ENCODE measurements at regions not wholly inside any gene's neighbourhood (a gene's known extent, or its start where the extent isn't known, plus 50 kb on each side); places are given as distances from the start of the nearest gene placed in this dataset.

GRCh38 chr1:114289306-114289705, 135.6 kb upstream of the SYT6 start:
- intact Hi-C loops (cut with micrococcal nuclease) = loop anchor here (10.0 kb wide), 1 partner anchor 455 kb away; no protein-coding TSS in a partner anchor
- BruUV-seq (replicated peaks) = no TSS peak
- Mint-ChIP-seq H3K9me3 (ENCODE audit: unreplicated experiment) (no peaks in the 10 kb centered on the region), H3K4me3 (ENCODE audit: unreplicated experiment) (no peak overlapping the region), H3K4me1 (ENCODE audit: insufficient read depth, unreplicated experiment) (no peaks in the 10 kb centered on the region), H3K27me3 (ENCODE audit: insufficient read depth, unreplicated experiment) (no peaks in the 10 kb centered on the region), H3K36me3 (ENCODE audit: insufficient read depth, unreplicated experiment) (no peaks in the 10 kb centered on the region), H3K27ac (ENCODE audit: low read depth, unreplicated experiment) (no peak overlapping the region)
- no peak for DNase-seq (ENCODE audit: unreplicated experiment)
- no peak for TF ChIP-seq CTCF (IDR thresholded peaks at IDR 0.05; ENCODE audit: unreplicated experiment)
- ChIA-PET POLR2A (no interaction called here), CTCF (interaction anchor here (0.6 kb wide), 3 partner anchors 58 to 259 kb away, joined by 3 read pairs; partner anchors contain the start of gene SYT6)

- DNase-seq (ENCODE audit: unreplicated experiment) = no peak
- intact Hi-C loops (cut with micrococcal nuclease) = loop anchor here (10.0 kb wide), 1 partner anchor 452 kb away; no protein-coding TSS in a partner anchor
- CTCF ChIA-PET = interaction anchor here (0.6 to 6.9 kb wide), 5 partner anchors 16 to 338 kb away, joined by 3 to 103 read pairs (median 8); partner anchors contain the start of gene OLFML3
- POLR2A ChIA-PET = no interaction called here
- Mint-ChIP-seq H3K36me3 (ENCODE audit: insufficient read depth, unreplicated experiment) (no peaks in the 10 kb centered on the region), H3K27me3 (ENCODE audit: insufficient read depth, unreplicated experiment) (no peaks in the 10 kb centered on the region), H3K27ac (ENCODE audit: low read depth, unreplicated experiment) (no peak overlapping the region), H3K4me1 (ENCODE audit: insufficient read depth, unreplicated experiment) (no peaks in the 10 kb centered on the region), H3K4me3 (ENCODE audit: unreplicated experiment) (no peak overlapping the region), H3K9me3 (ENCODE audit: unreplicated experiment) (no peaks in the 10 kb centered on the region)
- no peak for TF ChIP-seq CTCF (IDR thresholded peaks at IDR 0.05; ENCODE audit: unreplicated experiment)
- BruUV-seq (replicated peaks) = no TSS peak
Observed at GRCh38 chr1:114286960-114287359, 133.3 kb upstream of the SYT6 start.

- ChIA-PET POLR2A (no interaction called here), CTCF (interaction anchor here (0.6 to 6.9 kb wide), 5 partner anchors 15 to 309 kb away, joined by 3 to 176 read pairs (median 11); partner anchors contain the start of gene OLFML3)
- no peak for TF ChIP-seq CTCF (IDR thresholded peaks at IDR 0.05; ENCODE audit: unreplicated experiment)
- no peak for DNase-seq (ENCODE audit: unreplicated experiment)
- Mint-ChIP-seq H3K36me3 (ENCODE audit: insufficient read depth, unreplicated experiment) (no peaks in the 10 kb centered on the region), H3K4me1 (ENCODE audit: insufficient read depth, unreplicated experiment) (no peaks in the 10 kb centered on the region), H3K27me3 (ENCODE audit: insufficient read depth, unreplicated experiment) (no peaks in the 10 kb centered on the region), H3K27ac (ENCODE audit: low read depth, unreplicated experiment) (no peak overlapping the region), H3K4me3 (ENCODE audit: unreplicated experiment) (no peak overlapping the region), H3K9me3 (ENCODE audit: unreplicated experiment) (no peaks in the 10 kb centered on the region)
- no TSS peak for BruUV-seq (replicated peaks)
- intact Hi-C loops (cut with micrococcal nuclease) = loop anchor here (10.0 kb wide), 1 partner anchor 451 kb away; no protein-coding TSS in a partner anchor
Observed at GRCh38 chr1:114286179-114286578, 132.5 kb upstream of the SYT6 start.

- peak; percentile 74 for TF ChIP-seq CTCF (IDR thresholded peaks at IDR 0.05; ENCODE audit: unreplicated experiment)
- H3K27me3 Mint-ChIP-seq (ENCODE audit: insufficient read depth, unreplicated experiment) = peaks cover 19% of the 10 kb centered on the region
- ChIA-PET CTCF (interaction anchor here (0.5 to 6.9 kb wide), 63 partner anchors 9 to 1210 kb away, joined by 3 to 176 read pairs (median 4); partner anchors contain the start of genes HIPK1, LRIG2 and OLFML3), POLR2A (interaction anchor here (1.4 to 2.2 kb wide), 3 partner anchors 11 to 306 kb away, joined by 3 to 9 read pairs (median 9); partner anchors contain the start of gene OLFML3)
- intact Hi-C loops (cut with micrococcal nuclease) = loop anchor here (1.0 to 10.0 kb wide), 3 partner anchors 190 to 448 kb away; no protein-coding TSS in a partner anchor
- H3K36me3 Mint-ChIP-seq (ENCODE audit: insufficient read depth, unreplicated experiment) = no peaks in the 10 kb centered on the region
- no peaks in the 10 kb centered on the region for H3K9me3 Mint-ChIP-seq (ENCODE audit: unreplicated experiment)
- no peaks in the 10 kb centered on the region for H3K4me1 Mint-ChIP-seq (ENCODE audit: insufficient read depth, unreplicated experiment)
- no TSS peak for BruUV-seq (replicated peaks)
- DNase-seq (ENCODE audit: unreplicated experiment) = peak; percentile 93
- no peak overlapping the region for H3K4me3 Mint-ChIP-seq (ENCODE audit: unreplicated experiment)
- no peak overlapping the region for H3K27ac Mint-ChIP-seq (ENCODE audit: low read depth, unreplicated experiment)
Observed at GRCh38 chr1:114282751-114283403, 129.2 kb upstream of the SYT6 start.

Data from MCF 10A (cell line).